Activated naive CD4-positive, alpha-beta T cell treated with anti-CD3 and anti-CD28 coated beads, Interleukin-2, amount 50 U/mL, for 72 hours (primary cell): ENCODE measurements at regions not wholly inside any gene's neighbourhood (a gene's known extent, or its start where the extent isn't known, plus 50 kb on each side); places are given as distances from the start of the nearest gene placed in this dataset.

Source experiments
- ATAC-seq, 2 donors: fragments of 150-1000 bp; cut with Tn5 transposase; 2 replicates each; pipeline ENCODE4 v1.10.0; 2021; ENCODE audit warnings: mild to moderate bottlenecking in 2 of 2, moderate library complexity in 2 of 2
- DNase-seq, 2 donors: peaks; one replicate each; pipeline ENCODE4 v3.0.0; 2021 to 2022; ENCODE audit warnings: low spot score in 2 of 2
- H3K27ac Mint-ChIP-seq, 2 donors: one replicate each; pipeline ENCODE4 v1.8.0; 2022; ENCODE audit warnings: mild to moderate bottlenecking in 2 of 2, mixed read lengths in 2 of 2
- H3K36me3 Mint-ChIP-seq, 2 donors: one replicate each; pipeline ENCODE4 v1.8.0; 2022; ENCODE audit warnings: mixed read lengths in 2 of 2
- H3K9me3 Mint-ChIP-seq, 2 donors: one replicate each; pipeline ENCODE4 v1.8.0; 2022; ENCODE audit warnings: mixed read lengths in 2 of 2

GRCh38 chr4:136198358-136198757 lies 1333.9 kb downstream of the PCDH18 start:
- Mint-ChIP-seq H3K36me3 (no peaks in the 10 kb centered on the region), H3K9me3 (peaks cover 3 to 12% of the 10 kb centered on the region in 2 donors), H3K27ac (no peak overlapping the region)
- DNase-seq, result no peak
- ATAC-seq, result no peak

GRCh38 chr4:136194962-136195361 lies 1337.3 kb downstream of the PCDH18 start:
- no peaks in the 10 kb centered on the region for H3K36me3 Mint-ChIP-seq
- H3K9me3 Mint-ChIP-seq, result peaks cover 5 to 13% of the 10 kb centered on the region in 2 donors
- ATAC-seq, result no peak
- no peak overlapping the region for H3K27ac Mint-ChIP-seq
- no peak for DNase-seq

- Mint-ChIP-seq H3K27ac (no peak overlapping the region), H3K9me3 (peaks cover 15 to 28% of the 10 kb centered on the region in 2 donors), H3K36me3 (no peaks in the 10 kb centered on the region)
- no peak for DNase-seq
- ATAC-seq, result no peak
Observed at GRCh38 chr4:136186650-136187049, 1345.6 kb downstream of the PCDH18 start.

- no peak for DNase-seq
- H3K36me3 Mint-ChIP-seq, result no peaks in the 10 kb centered on the region
- peaks cover 5 to 6% of the 10 kb centered on the region in 2 donors for H3K9me3 Mint-ChIP-seq
- no peak for ATAC-seq
- no peak overlapping the region for H3K27ac Mint-ChIP-seq
Observed at GRCh38 chr4:136183513-136183912, 1348.8 kb downstream of the PCDH18 start.

- ATAC-seq (no peak), DNase-seq (no peak)
- Mint-ChIP-seq H3K27ac (no peak overlapping the region), H3K36me3 (no peaks in the 10 kb centered on the region), H3K9me3 (peaks cover 2 to 12% of the 10 kb centered on the region in 2 donors)
Observed at GRCh38 chr4:136156947-136157346, 1375.3 kb downstream of the PCDH18 start.

- Mint-ChIP-seq H3K9me3 (peaks cover 15 to 26% of the 10 kb centered on the region in 2 donors), H3K27ac (no peak overlapping the region), H3K36me3 (no peaks in the 10 kb centered on the region)
- DNase-seq, result no peak
- ATAC-seq, result no peak
Observed at GRCh38 chr4:136150046-136150445, 1382.2 kb downstream of the PCDH18 start.

GRCh38 chr4:136136601-136137000 lies 1395.7 kb downstream of the PCDH18 start:
- no peaks in the 10 kb centered on the region for H3K9me3 Mint-ChIP-seq
- no peak for ATAC-seq
- no peaks in the 10 kb centered on the region for H3K36me3 Mint-ChIP-seq
- DNase-seq, result no peak
- no peak overlapping the region for H3K27ac Mint-ChIP-seq

- ATAC-seq (no peak), DNase-seq (no peak)
- Mint-ChIP-seq H3K9me3 (peaks cover 10 to 19% of the 10 kb centered on the region in 2 donors), H3K36me3 (no peaks in the 10 kb centered on the region), H3K27ac (no peak overlapping the region)
Observed at GRCh38 chr4:136124251-136124745, 1408.0 kb downstream of the PCDH18 start.

GRCh38 chr4:136121426-136121825 lies 1410.9 kb downstream of the PCDH18 start:
- Mint-ChIP-seq H3K9me3 (peaks cover 10 to 12% of the 10 kb centered on the region in 2 donors), H3K36me3 (no peaks in the 10 kb centered on the region), H3K27ac (no peak overlapping the region)
- DNase-seq (no peak), ATAC-seq (no peak)

- no peak overlapping the region for H3K27ac Mint-ChIP-seq
- DNase-seq (no peak), ATAC-seq (no peak)
- H3K9me3 Mint-ChIP-seq, result peaks cover 3 to 4% of the 10 kb centered on the region in 2 donors
- no peaks in the 10 kb centered on the region for H3K36me3 Mint-ChIP-seq
Observed at GRCh38 chr4:136113921-136114320, 1418.4 kb downstream of the PCDH18 start.

GRCh38 chr4:136112116-136112515 lies 1420.2 kb downstream of the PCDH18 start:
- ATAC-seq, result no peak
- H3K27ac Mint-ChIP-seq, result no peak overlapping the region
- H3K36me3 Mint-ChIP-seq, result no peaks in the 10 kb centered on the region
- H3K9me3 Mint-ChIP-seq, result peaks cover 3 to 4% of the 10 kb centered on the region in 2 donors
- no peak for DNase-seq

GRCh38 chr4:136106753-136107152 lies 1425.5 kb downstream of the PCDH18 start:
- H3K9me3 Mint-ChIP-seq, result no peaks in the 10 kb centered on the region
- no peak overlapping the region for H3K27ac Mint-ChIP-seq
- ATAC-seq (no peak), DNase-seq (no peak)
- H3K36me3 Mint-ChIP-seq, result no peaks in the 10 kb centered on the region

GRCh38 chr4:136103616-136104015 lies 1428.7 kb downstream of the PCDH18 start:
- DNase-seq, result no peak
- H3K27ac Mint-ChIP-seq, result no peak overlapping the region
- no peaks in the 10 kb centered on the region for H3K36me3 Mint-ChIP-seq
- no peak for ATAC-seq
- H3K9me3 Mint-ChIP-seq, result peaks cover 0 to 3% of the 10 kb centered on the region in 2 donors

GRCh38 chr4:136097676-136098075 lies 1434.6 kb downstream of the PCDH18 start:
- DNase-seq (no peak), ATAC-seq (no peak)
- Mint-ChIP-seq H3K27ac (no peak overlapping the region), H3K9me3 (peaks cover 0 to 3% of the 10 kb centered on the region in 2 donors), H3K36me3 (no peaks in the 10 kb centered on the region)

GRCh38 chr4:136088211-136088867 lies 1444.0 kb downstream of the PCDH18 start:
- H3K9me3 Mint-ChIP-seq, result no peaks in the 10 kb centered on the region
- H3K27ac Mint-ChIP-seq, result no peak overlapping the region
- DNase-seq, result no peak
- no peaks in the 10 kb centered on the region for H3K36me3 Mint-ChIP-seq
- no peak for ATAC-seq

- Mint-ChIP-seq H3K9me3 (peaks cover 0 to 9% of the 10 kb centered on the region in 2 donors), H3K27ac (no peak overlapping the region), H3K36me3 (no peaks in the 10 kb centered on the region)
- DNase-seq (no peak), ATAC-seq (no peak)
Observed at GRCh38 chr4:136078976-136079375, 1453.3 kb downstream of the PCDH18 start.

GRCh38 chr4:136056748-136057147 lies 1475.5 kb downstream of the PCDH18 start:
- H3K9me3 Mint-ChIP-seq, result no peaks in the 10 kb centered on the region
- no peak for ATAC-seq
- H3K27ac Mint-ChIP-seq, result no peak overlapping the region
- no peaks in the 10 kb centered on the region for H3K36me3 Mint-ChIP-seq
- DNase-seq, result no peak

- ATAC-seq (no peak), DNase-seq (no peak)
- no peaks in the 10 kb centered on the region for H3K9me3 Mint-ChIP-seq
- H3K27ac Mint-ChIP-seq, result no peak overlapping the region
- H3K36me3 Mint-ChIP-seq, result no peaks in the 10 kb centered on the region
Observed at GRCh38 chr4:136055360-136055759, 1476.9 kb downstream of the PCDH18 start.
